ENCODE measurements at regions not wholly inside any gene's neighbourhood (a gene's known extent, or its start where the extent isn't known, plus 50 kb on each side); places are given as distances from the start of the nearest gene placed in this dataset.

GRCh38 chr12:3987571-3987970, 114.4 kb upstream of the PARP11 start:
- H2AFZ ChIP-seq (ENCODE audit: low read length) = no peak overlapping the region
- H3K79me2 ChIP-seq (ENCODE audit: insufficient read depth, low read depth, low read length) = no peaks in the 10 kb centered on the region
- no peaks in the 10 kb centered on the region for H3K36me3 ChIP-seq (ENCODE audit: insufficient read depth, low read length)
- BruUV-seq (replicated peaks) = no TSS peak
- no peaks in the 10 kb centered on the region for H3K4me1 ChIP-seq (ENCODE audit: insufficient read depth, low read length, poor library complexity, severe bottlenecking)
- POLR2A ChIA-PET = no interaction called here
- H4K20me1 ChIP-seq (ENCODE audit: insufficient read depth, low read length) = no peaks in the 10 kb centered on the region
- TF ChIP-seq CTCF (conservative IDR thresholded peaks at IDR 0.05; ENCODE audit: low read length) (no peak), EZH2phosphoT487 (IDR thresholded peaks at IDR 0.05; ENCODE audit: borderline replicate concordance, low read depth, low read length) (no peak)
- intact Hi-C loops (cut with micrococcal nuclease; ENCODE audit: unreplicated experiment) = no loop called here
- H3K4me2 ChIP-seq (ENCODE audit: low read length) = no peak overlapping the region
- DNase-seq (ENCODE audit: low spot score) = no peak
- CTCF ChIA-PET (ENCODE audit: unreplicated experiment) = no interaction called here
- H3K27ac ChIP-seq (ENCODE audit: low read depth, low read length, poor library complexity, severe bottlenecking) = no peak overlapping the region
- H3K4me3 ChIP-seq (ENCODE audit: low read depth, low read length, poor library complexity, severe bottlenecking) = no peak overlapping the region
- no peaks in the 10 kb centered on the region for H3K9me3 ChIP-seq (ENCODE audit: low read length)
- H3K9me2 ChIP-seq (ENCODE audit: insufficient read depth, low read length) = no peaks in the 10 kb centered on the region

- no TSS peak for BruUV-seq (replicated peaks)
- Histone ChIP-seq H3K9me3 (ENCODE audit: low read length) (no peaks in the 10 kb centered on the region), H3K27ac (ENCODE audit: low read depth, low read length, poor library complexity, severe bottlenecking) (no peak overlapping the region), H3K9me2 (ENCODE audit: insufficient read depth, low read length) (no peaks in the 10 kb centered on the region), H2AFZ (ENCODE audit: low read length) (no peak overlapping the region), H4K20me1 (ENCODE audit: insufficient read depth, low read length) (no peaks in the 10 kb centered on the region), H3K79me2 (ENCODE audit: insufficient read depth, low read depth, low read length) (no peaks in the 10 kb centered on the region), H3K36me3 (ENCODE audit: insufficient read depth, low read length) (no peaks in the 10 kb centered on the region), H3K4me1 (ENCODE audit: insufficient read depth, low read length, poor library complexity, severe bottlenecking) (no peaks in the 10 kb centered on the region), H3K4me2 (ENCODE audit: low read length) (no peak overlapping the region), H3K4me3 (ENCODE audit: low read depth, low read length, poor library complexity, severe bottlenecking) (no peak overlapping the region)
- intact Hi-C loops (cut with micrococcal nuclease; ENCODE audit: unreplicated experiment) = no loop called here
- DNase-seq (ENCODE audit: low spot score) = no peak
- POLR2A ChIA-PET = no interaction called here
- CTCF ChIA-PET (ENCODE audit: unreplicated experiment) = no interaction called here
- TF ChIP-seq CTCF (conservative IDR thresholded peaks at IDR 0.05; ENCODE audit: low read length) = no peak
- TF ChIP-seq EZH2phosphoT487 (IDR thresholded peaks at IDR 0.05; ENCODE audit: borderline replicate concordance, low read depth, low read length) = no peak
Observed at GRCh38 chr12:3980504-3981272, 107.5 kb upstream of the PARP11 start.

GRCh38 chr12:3977621-3978020, 104.4 kb upstream of the PARP11 start:
- TF ChIP-seq CTCF (conservative IDR thresholded peaks at IDR 0.05; ENCODE audit: low read length) (no peak), EZH2phosphoT487 (IDR thresholded peaks at IDR 0.05; ENCODE audit: borderline replicate concordance, low read depth, low read length) (no peak)
- intact Hi-C loops (cut with micrococcal nuclease; ENCODE audit: unreplicated experiment) = no loop called here
- BruUV-seq (replicated peaks) = no TSS peak
- DNase-seq (ENCODE audit: low spot score) = no peak
- H3K4me2 ChIP-seq (ENCODE audit: low read length) = no peak overlapping the region
- H3K79me2 ChIP-seq (ENCODE audit: insufficient read depth, low read depth, low read length) = no peaks in the 10 kb centered on the region
- CTCF ChIA-PET (ENCODE audit: unreplicated experiment) = no interaction called here
- H3K4me3 ChIP-seq (ENCODE audit: low read depth, low read length, poor library complexity, severe bottlenecking) = no peak overlapping the region
- no peaks in the 10 kb centered on the region for H3K9me3 ChIP-seq (ENCODE audit: low read length)
- H3K36me3 ChIP-seq (ENCODE audit: insufficient read depth, low read length) = no peaks in the 10 kb centered on the region
- no peak overlapping the region for H2AFZ ChIP-seq (ENCODE audit: low read length)
- no peak overlapping the region for H3K27ac ChIP-seq (ENCODE audit: low read depth, low read length, poor library complexity, severe bottlenecking)
- POLR2A ChIA-PET = no interaction called here
- H4K20me1 ChIP-seq (ENCODE audit: insufficient read depth, low read length) = no peaks in the 10 kb centered on the region
- no peaks in the 10 kb centered on the region for H3K9me2 ChIP-seq (ENCODE audit: insufficient read depth, low read length)
- no peaks in the 10 kb centered on the region for H3K4me1 ChIP-seq (ENCODE audit: insufficient read depth, low read length, poor library complexity, severe bottlenecking)
